IMR-90 (cell line): ENCODE measurements at regions not wholly inside any gene's neighbourhood (a gene's known extent, or its start where the extent isn't known, plus 50 kb on each side); places are given as distances from the start of the nearest gene placed in this dataset.

Experiments used
- BHLHE40 ChIP-seq: fragments of 150-350 bp; IDR thresholded peaks from 2 replicates; pipeline ENCODE4 v1.6.1; 2016; ENCODE audit warnings: mild to moderate bottlenecking, low read depth, low read length
- CEBPB ChIP-seq: IDR thresholded peaks from 2 replicates; pipeline ENCODE4 v1.6.1; 2012; ENCODE audit warnings: low read depth, low read length, improper control_type of control experiment
- ELK1 ChIP-seq: fragments of 150-350 bp; IDR thresholded peaks from 2 replicates; pipeline ENCODE4 v1.6.1; 2016; ENCODE audit warnings: low read depth, mild to moderate bottlenecking, low read length, moderate library complexity, borderline replicate concordance
- FOS ChIP-seq: fragments of 150-350 bp; IDR thresholded peaks from 2 replicates; pipeline ENCODE4 v1.6.1; 2016; ENCODE audit warnings: low read depth, low read length
- MAZ ChIP-seq: IDR thresholded peaks from 2 replicates; pipeline ENCODE4 v1.6.1; 2012; ENCODE audit warnings: low read depth, mild to moderate bottlenecking, low read length, improper control_type of control experiment, moderate library complexity, borderline replicate concordance
- MXI1 ChIP-seq: IDR thresholded peaks from 2 replicates; pipeline ENCODE4 v1.6.1; 2012; ENCODE audit warnings: low read depth, mild to moderate bottlenecking, low read length, moderate library complexity, borderline replicate concordance
- NFE2L2 ChIP-seq: fragments of 150-350 bp; IDR thresholded peaks from 2 replicates; pipeline ENCODE4 v1.6.1; 2016; ENCODE audit warnings: low read depth, mild to moderate bottlenecking, low read length
- POLR2A ChIP-seq: IDR thresholded peaks from 2 replicates; pipeline ENCODE4 v1.6.1; 2012; ENCODE audit warnings: mild to moderate bottlenecking, low read depth, low read length
- RFX5 ChIP-seq: IDR thresholded peaks from 2 replicates; pipeline ENCODE4 v1.8.0; 2012; ENCODE audit warnings: low read depth, mild to moderate bottlenecking, low read length, moderate library complexity
- TF ChIP-seq, protein P1 (sequence below): conservative IDR thresholded peaks from 2 replicates; pipeline ENCODE4 v1.5.1; 2012; ENCODE audit warnings: mild to moderate bottlenecking, low read depth, low read length, improper control_type of control experiment
- TF ChIP-seq, protein P2 (sequence below): fragments of 150-350 bp; IDR thresholded peaks from 2 replicates; pipeline ENCODE4 v1.6.1; 2017; ENCODE audit warnings: mild to moderate bottlenecking, antibody characterized with exemption, low read length, low read depth

DNA sequence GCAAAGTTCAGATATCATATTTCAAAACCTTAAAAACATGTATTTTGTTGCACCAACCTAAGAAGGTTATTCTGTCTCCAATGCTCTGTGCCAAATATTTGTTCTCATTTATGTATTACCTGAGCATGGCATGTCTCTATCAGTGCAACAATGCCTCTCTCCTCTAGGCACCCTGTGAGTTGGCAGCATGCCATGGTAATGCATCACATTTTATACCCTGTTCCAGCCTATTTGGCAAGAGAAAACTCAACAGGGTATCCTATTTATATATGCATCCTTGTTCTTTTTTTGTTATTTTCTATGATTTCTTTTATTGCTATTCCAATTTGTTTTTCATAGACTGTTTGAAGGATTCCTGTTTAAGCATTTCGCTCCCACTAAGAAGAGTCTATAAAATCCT lies 126.3 kb upstream of the NRXN1 start:
- TF ChIP-seq POLR2A (no peak), RFX5 (no peak), CEBPB (no peak), FOS (no peak), MXI1 (no peak), BHLHE40 (no peak), MAZ (no peak), ELK1 (no peak), NFE2L2 (no peak)
- TF ChIP-seq, protein P1, sequence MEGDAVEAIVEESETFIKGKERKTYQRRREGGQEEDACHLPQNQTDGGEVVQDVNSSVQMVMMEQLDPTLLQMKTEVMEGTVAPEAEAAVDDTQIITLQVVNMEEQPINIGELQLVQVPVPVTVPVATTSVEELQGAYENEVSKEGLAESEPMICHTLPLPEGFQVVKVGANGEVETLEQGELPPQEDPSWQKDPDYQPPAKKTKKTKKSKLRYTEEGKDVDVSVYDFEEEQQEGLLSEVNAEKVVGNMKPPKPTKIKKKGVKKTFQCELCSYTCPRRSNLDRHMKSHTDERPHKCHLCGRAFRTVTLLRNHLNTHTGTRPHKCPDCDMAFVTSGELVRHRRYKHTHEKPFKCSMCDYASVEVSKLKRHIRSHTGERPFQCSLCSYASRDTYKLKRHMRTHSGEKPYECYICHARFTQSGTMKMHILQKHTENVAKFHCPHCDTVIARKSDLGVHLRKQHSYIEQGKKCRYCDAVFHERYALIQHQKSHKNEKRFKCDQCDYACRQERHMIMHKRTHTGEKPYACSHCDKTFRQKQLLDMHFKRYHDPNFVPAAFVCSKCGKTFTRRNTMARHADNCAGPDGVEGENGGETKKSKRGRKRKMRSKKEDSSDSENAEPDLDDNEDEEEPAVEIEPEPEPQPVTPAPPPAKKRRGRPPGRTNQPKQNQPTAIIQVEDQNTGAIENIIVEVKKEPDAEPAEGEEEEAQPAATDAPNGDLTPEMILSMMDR: no peak
- TF ChIP-seq, protein P2, sequence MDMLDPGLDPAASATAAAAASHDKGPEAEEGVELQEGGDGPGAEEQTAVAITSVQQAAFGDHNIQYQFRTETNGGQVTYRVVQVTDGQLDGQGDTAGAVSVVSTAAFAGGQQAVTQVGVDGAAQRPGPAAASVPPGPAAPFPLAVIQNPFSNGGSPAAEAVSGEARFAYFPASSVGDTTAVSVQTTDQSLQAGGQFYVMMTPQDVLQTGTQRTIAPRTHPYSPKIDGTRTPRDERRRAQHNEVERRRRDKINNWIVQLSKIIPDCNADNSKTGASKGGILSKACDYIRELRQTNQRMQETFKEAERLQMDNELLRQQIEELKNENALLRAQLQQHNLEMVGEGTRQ: no peak
